ENCODE measurements at regions not wholly inside any gene's neighbourhood (a gene's known extent, or its start where the extent isn't known, plus 50 kb on each side); places are given as distances from the start of the nearest gene placed in this dataset.

GRCh38 chr20:63070771-63071540 lies 64.2 kb upstream of the BHLHE23 start:
- H3K4me1 ChIP-seq = peaks cover 0 to 19% (median 4%) of the 10 kb centered on the region in 12 donors
- DNase-seq (peak in 3 of 5 donors; percentile 9 to 17 (median 13)), ATAC-seq (no peak)
- peaks cover 0 to 5% (median 0%) of the 10 kb centered on the region in 12 donors for H3K9me3 ChIP-seq
- WGBS, 4 donors = 80 to 83% (median 83%) methylated on average over 11 of the region's 11 CpGs
- intact Hi-C loops (cut with DNase I) = no loop called here
- H3K4me3 ChIP-seq = no peak overlapping the region
- H3K27ac ChIP-seq = no peak overlapping the region
- TF ChIP-seq CTCF (IDR thresholded peaks at IDR 0.05) = no peak
- TF ChIP-seq POLR2A (IDR thresholded peaks at IDR 0.05) = no peak
- H3K36me3 ChIP-seq = no peaks in the 10 kb centered on the region
- peaks cover 21 to 62% (median 35%) of the 10 kb centered on the region in 9 donors for H3K27me3 ChIP-seq

GRCh38 chr20:63070301-63070625 lies 63.5 kb upstream of the BHLHE23 start:
- peaks cover 0 to 3% (median 0%) of the 10 kb centered on the region in 12 donors for H3K9me3 ChIP-seq
- no peaks in the 10 kb centered on the region for H3K36me3 ChIP-seq
- TF ChIP-seq CTCF (IDR thresholded peaks at IDR 0.05) (no peak), POLR2A (IDR thresholded peaks at IDR 0.05) (no peak)
- DNase-seq (peak in 3 of 5 donors; percentile 7 to 26 (median 19)), ATAC-seq (no peak)
- intact Hi-C loops (cut with DNase I) = no loop called here
- no peak overlapping the region for H3K4me3 ChIP-seq
- H3K27ac ChIP-seq = no peak overlapping the region
- 28 to 36% (median 31%) methylated on average over 3 of the region's 3 CpGs for WGBS, 4 donors
- H3K4me1 ChIP-seq = peaks cover 0 to 19% (median 4%) of the 10 kb centered on the region in 12 donors
- peaks cover 21 to 62% (median 36%) of the 10 kb centered on the region in 9 donors for H3K27me3 ChIP-seq

- Histone ChIP-seq H3K4me1 (peaks cover 0 to 19% (median 4%) of the 10 kb centered on the region in 12 donors), H3K27ac (no peak overlapping the region), H3K36me3 (no peaks in the 10 kb centered on the region), H3K27me3 (peaks cover 17 to 66% (median 39%) of the 10 kb centered on the region in 9 donors), H3K9me3 (no peaks in the 10 kb centered on the region), H3K4me3 (no peak overlapping the region)
- TF ChIP-seq POLR2A (IDR thresholded peaks at IDR 0.05) (no peak), CTCF (IDR thresholded peaks at IDR 0.05) (no peak)
- no peak for ATAC-seq
- intact Hi-C loops (cut with DNase I) = no loop called here
- DNase-seq = peak in 3 of 5 donors; percentile 4 to 35 (median 21)
- 68 to 77% (median 74%) methylated on average over 5 to 10 of the region's 10 CpGs for WGBS, 4 donors
Observed at GRCh38 chr20:63068711-63069367, 62.1 kb upstream of the BHLHE23 start.
